K562 (cell line): ENCODE measurements at regions not wholly inside any gene's neighbourhood (a gene's known extent, or its start where the extent isn't known, plus 50 kb on each side); places are given as distances from the start of the nearest gene placed in this dataset.

Experiments
- ATAC-seq: fragments of 200-7000 bp; cut with Tn5 transposase; 3 replicates; pipeline ENCODE4 v1.9.1; 2020; ENCODE audit warnings: moderate library complexity
- BruUV-seq: library from RNA; stranded (reverse); fragments of 400-500 nt; replicated peaks from 2 replicates; lab custom pipeline; 2021; lab: Mats Ljungman, UMichigan
- CTCF ChIA-PET: fragments of 300-600 bp; formaldehyde crosslinking; extraction: SDS; loops from one replicate; lab custom pipeline; 2021; ENCODE audit warnings: low intra/inter-chr PET ratio; lab: Yijun Ruan, JAX
- POLR2A ChIA-PET: fragments of 300-600, 350-650 bp; sonication (Branson Sonifier 250); formaldehyde crosslinking; extraction: SDS; loops from one replicate; lab custom pipeline; 2021; ENCODE audit warnings: antibody characterized with exemption, inconsistent platforms; lab: Yijun Ruan, JAX
- DNase-seq, 4 experiments: peaks; one replicate each; pipeline versions ENCODE4 v3.0.0 to v3.0.0-alpha.2; 2011 to 2018; ENCODE audit warnings: low spot score in 3 of 4, mixed read lengths in 3 of 4; ENCODE audit errors: extremely low read depth in 1 of 4
- FAIRE-seq: peaks from 2 replicates; lab custom pipeline; 2011; peaks lifted over from hg19 to GRCh38; lab: Jason Lieb, UNC
- H2AFZ ChIP-seq: 2 replicates; pipeline ENCODE4 v1.6.0; 2011; ENCODE audit warnings: low read depth, low read length, control low read depth, inconsistent platforms
- H3K27ac ChIP-seq: fragments of 200-600 bp; 3 replicates; pipeline ENCODE4 v1.8.0; 2011; ENCODE audit warnings: low read depth, mild to moderate bottlenecking, control low read depth, inconsistent platforms, low read length, moderate library complexity, mixed read lengths; ENCODE audit errors: extremely low read depth
- H3K27me3 ChIP-seq, 2 experiments: fragments of 300-600 bp in 1 of 2; 2 replicates in 1 of 2; 3 replicates in 1 of 2; pipeline versions ENCODE4 v1.6.0 to v1.8.0; 2011; ENCODE audit warnings: inconsistent platforms in 2 of 2, low read length in 2 of 2, mild to moderate bottlenecking in 1 of 2, mixed read lengths in 1 of 2, moderate library complexity in 1 of 2; ENCODE audit not compliant: control insufficient read depth in 2 of 2, insufficient read depth in 2 of 2
- H3K36me3 ChIP-seq: fragments of 300-600 bp; 3 replicates; pipeline ENCODE4 v1.8.0; 2011; ENCODE audit warnings: mild to moderate bottlenecking, low read length, inconsistent platforms; ENCODE audit not compliant: control insufficient read depth, insufficient read depth
- H3K4me1 ChIP-seq, 2 experiments: fragments of 200-600 bp in 1 of 2; replicated peaks in 1 of 2; 2 replicates in 1 of 2; 3 replicates in 1 of 2; pipeline versions ENCODE4 v1.5.1 to v1.8.0; 2011; ENCODE audit warnings: inconsistent platforms in 2 of 2, low read length in 2 of 2, mild to moderate bottlenecking in 1 of 2, mixed read lengths in 1 of 2, moderate library complexity in 1 of 2; ENCODE audit not compliant: control insufficient read depth in 2 of 2, insufficient read depth in 2 of 2
- H3K4me2 ChIP-seq: 2 replicates; pipeline ENCODE4 v1.6.1; 2011; ENCODE audit warnings: low read length, control low read depth, inconsistent platforms, mixed read lengths; ENCODE audit not compliant: insufficient read depth
- H3K4me3 ChIP-seq: fragments of 200-600 bp; sonication (generic), shearing (Covaris generic); 2 replicates; pipeline ENCODE4 v1.5.1; 2016; ENCODE audit warnings: control low read depth, inconsistent platforms
- H3K79me2 ChIP-seq: fragments of 200-600 bp; 3 replicates; pipeline ENCODE4 v1.8.0; 2011; ENCODE audit warnings: low read length, inconsistent platforms; ENCODE audit not compliant: control insufficient read depth, insufficient read depth
- H3K9ac ChIP-seq, 2 experiments: 2 replicates each; pipeline versions ENCODE4 v1.6.0 to v1.6.1; 2011; ENCODE audit warnings: low read depth in 2 of 2, low read length in 2 of 2, control low read depth in 1 of 2, inconsistent platforms in 1 of 2, mild to moderate bottlenecking in 1 of 2, mixed read lengths in 1 of 2; ENCODE audit not compliant: insufficient read depth in 1 of 2
- H3K9me1 ChIP-seq: one replicate; pipeline ENCODE4 v1.6.0; 2011; ENCODE audit warnings: inconsistent platforms, mild to moderate bottlenecking, low read length, moderate library complexity; ENCODE audit not compliant: control insufficient read depth, insufficient read depth
- H3K9me3 ChIP-seq: replicated peaks from 2 replicates; pipeline ENCODE4 v1.5.1; 2011; ENCODE audit warnings: low read depth, low read length, inconsistent platforms; ENCODE audit not compliant: control insufficient read depth, insufficient read depth
- H4K20me1 ChIP-seq: replicated peaks from 2 replicates; pipeline ENCODE4 v1.6.1; 2011; ENCODE audit warnings: low read length, inconsistent platforms, mixed read lengths; ENCODE audit not compliant: control insufficient read depth, insufficient read depth
- COPS2 ChIP-seq: fragments of 450-650 bp; conservative IDR thresholded peaks from 2 replicates; pipeline ENCODE4 v1.6.1; 2016; ENCODE audit warnings: mild to moderate bottlenecking, moderate library complexity
- HCFC1 ChIP-seq: IDR thresholded peaks from 2 replicates; pipeline ENCODE4 v1.6.1; 2012; ENCODE audit warnings: low read depth, low read length, improper control_type of control experiment
- LEF1 ChIP-seq: fragments of 450-650 bp; IDR thresholded peaks from 2 replicates; pipeline ENCODE4 v1.6.1; 2016; ENCODE audit warnings: mild to moderate bottlenecking
- NBN ChIP-seq: fragments of 450-650 bp; IDR thresholded peaks from 2 replicates; pipeline ENCODE4 v1.6.1; 2016; ENCODE audit warnings: low read depth, mild to moderate bottlenecking
- NR4A1 ChIP-seq, 2 experiments: fragments of 250-450 bp in 1 of 2; fragments of 450-650 bp in 1 of 2; sonication (Bioruptor Pico) in 1 of 2; IDR thresholded peaks; 2 replicates each; pipeline versions ENCODE4 v1.4.0 to v1.6.1; 2016 to 2020; ENCODE audit warnings: mild to moderate bottlenecking in 2 of 2, missing compliant biosample characterization in 1 of 2, missing genetic modification characterization in 1 of 2, moderate library complexity in 1 of 2
- PRDM10 ChIP-seq: fragments of 450-650 bp; IDR thresholded peaks from 2 replicates; pipeline ENCODE4 v1.6.1; 2018; ENCODE audit not compliant: partially characterized antibody
- RFX7 ChIP-seq: fragments of 250-450 bp; sonication (Bioruptor Pico); IDR thresholded peaks from 2 replicates; pipeline ENCODE4 v1.5.1; 2021; ENCODE audit warnings: mild to moderate bottlenecking
- SMARCA4 ChIP-seq: fragments of 450-650 bp; IDR thresholded peaks from 2 replicates; pipeline ENCODE4 v1.6.1; 2016
- THRAP3 ChIP-seq: fragments of 450-650 bp; IDR thresholded peaks from 2 replicates; pipeline ENCODE4 v1.6.1; 2016; ENCODE audit warnings: mild to moderate bottlenecking, inconsistent platforms, borderline replicate concordance
- WGBS: fragments of 100-300 bp; shearing (Covaris generic); methylation state at CpG from one replicate; pipeline ENCODE4 v1.1.6; 2016; ENCODE audit warnings: low coverage, mixed read lengths; ENCODE audit not compliant: insufficient coverage; ENCODE audit errors: missing lambda C conversion rate; 5-methylcytosine and 5-hydroxymethylcytosine counted together
- in situ Hi-C: fragments of 300-500 bp; cut with MboI; formaldehyde crosslinking; loops from 4 replicates; pipeline ENCODE4 v1.15.0; 2018; ENCODE audit warnings: inconsistent platforms, mixed read lengths
- intact Hi-C: fragments of 100-400 bp; cut with micrococcal nuclease; formaldehyde crosslinking; loops from 2 replicates; pipeline ENCODE4 v1.14.2; 2022
- TF ChIP-seq, protein P1 (sequence below), 2 experiments: IDR thresholded peaks; 2 replicates each; pipeline ENCODE4 v1.6.1; 2011; ENCODE audit warnings: borderline replicate concordance in 1 of 2, control low read depth in 1 of 2, low read depth in 1 of 2, low read length in 1 of 2, mild to moderate bottlenecking in 1 of 2, mixed read lengths in 1 of 2, moderate library complexity in 1 of 2; ENCODE audit not compliant: insufficient read depth in 1 of 2, insufficient read length in 1 of 2, poor library complexity in 1 of 2, severe bottlenecking in 1 of 2; ENCODE audit errors: extremely low read depth in 1 of 2
- TF ChIP-seq, protein P2 (sequence below): fragments of 250-450 bp; sonication (Bioruptor Pico); IDR thresholded peaks from 2 replicates; pipeline ENCODE4 v1.8.0; 2022; ENCODE audit warnings: inconsistent platforms, mild to moderate bottlenecking, moderate library complexity, borderline replicate concordance
- TF ChIP-seq, protein P3 (sequence below): fragments of 250-450 bp; sonication (Bioruptor Pico); IDR thresholded peaks from 2 replicates; pipeline ENCODE4 v1.4.0; 2020; ENCODE audit warnings: mild to moderate bottlenecking, moderate library complexity, borderline replicate concordance

- peak; percentile 55 for ATAC-seq
- POLR2A ChIA-PET = interaction anchor here (0.7 to 1.4 kb wide), 4 partner anchors 11 to 556 kb away, joined by 3 to 5 read pairs (median 3); no protein-coding TSS in a partner anchor
- Histone ChIP-seq H2AFZ (peak overlapping the region; percentile 28), H3K79me2 (no peaks in the 10 kb centered on the region), H3K27me3 (no peaks in the 10 kb centered on the region), H3K9me3 (no peaks in the 10 kb centered on the region), H4K20me1 (no peaks in the 10 kb centered on the region), H3K9me1 (no peaks in the 10 kb centered on the region), H3K4me1 (peaks cover 0 to 12% of the 10 kb centered on the region in 2 experiments; a peak in 3 of 5 replicates), H3K27ac (no peak overlapping the region; the same call in 2 of the 3 replicates), H3K4me2 (peak overlapping the region; percentile 35), H3K9ac (peak overlapping the region in 1 of 2 experiments; percentile 2; a peak in 1 of 4 replicates), H3K4me3 (no peak overlapping the region), H3K36me3 (no peaks in the 10 kb centered on the region)
- intact Hi-C loops = no loop called here
- FAIRE-seq = peak; percentile 55
- in situ Hi-C loops = no loop called here
- 5% methylated on average over 5 of the region's 5 CpGs for WGBS
- CTCF ChIA-PET = no interaction called here
- BruUV-seq = no TSS peak
- peak; percentile 25 to 73 (median 36) for DNase-seq
- TF ChIP-seq, protein P1, sequence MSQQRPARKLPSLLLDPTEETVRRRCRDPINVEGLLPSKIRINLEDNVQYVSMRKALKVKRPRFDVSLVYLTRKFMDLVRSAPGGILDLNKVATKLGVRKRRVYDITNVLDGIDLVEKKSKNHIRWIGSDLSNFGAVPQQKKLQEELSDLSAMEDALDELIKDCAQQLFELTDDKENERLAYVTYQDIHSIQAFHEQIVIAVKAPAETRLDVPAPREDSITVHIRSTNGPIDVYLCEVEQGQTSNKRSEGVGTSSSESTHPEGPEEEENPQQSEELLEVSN (IDR thresholded peaks at IDR 0.05; ENCODE audit: borderline replicate concordance in 1 of 2, extremely low read depth in 1 of 2, insufficient read depth in 1 of 2, insufficient read length in 1 of 2, low read depth in 1 of 2, low read length in 1 of 2, poor library complexity in 1 of 2, severe bottlenecking in 1 of 2) = no peak
- TF ChIP-seq LEF1 (peak; percentile 58; the same call in 1 of the 2 replicates), PRDM10 (peak; percentile 53), NR4A1 (CRISPR knock-in tag; IDR thresholded peaks at IDR 0.05) (no peak), NR4A1 (tag; IDR thresholded peaks at IDR 0.05) (peak; percentile 72), RFX7 (CRISPR knock-in tag) (no peak), HCFC1 (no peak), NBN (no peak), THRAP3 (no peak), COPS2 (no peak), SMARCA4 (peak; percentile 63; the same call in 1 of the 2 replicates)
- TF ChIP-seq, protein P2, sequence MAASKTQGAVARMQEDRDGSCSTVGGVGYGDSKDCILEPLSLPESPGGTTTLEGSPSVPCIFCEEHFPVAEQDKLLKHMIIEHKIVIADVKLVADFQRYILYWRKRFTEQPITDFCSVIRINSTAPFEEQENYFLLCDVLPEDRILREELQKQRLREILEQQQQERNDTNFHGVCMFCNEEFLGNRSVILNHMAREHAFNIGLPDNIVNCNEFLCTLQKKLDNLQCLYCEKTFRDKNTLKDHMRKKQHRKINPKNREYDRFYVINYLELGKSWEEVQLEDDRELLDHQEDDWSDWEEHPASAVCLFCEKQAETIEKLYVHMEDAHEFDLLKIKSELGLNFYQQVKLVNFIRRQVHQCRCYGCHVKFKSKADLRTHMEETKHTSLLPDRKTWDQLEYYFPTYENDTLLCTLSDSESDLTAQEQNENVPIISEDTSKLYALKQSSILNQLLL (CRISPR knock-in tag) = no peak
- TF ChIP-seq, protein P3, sequence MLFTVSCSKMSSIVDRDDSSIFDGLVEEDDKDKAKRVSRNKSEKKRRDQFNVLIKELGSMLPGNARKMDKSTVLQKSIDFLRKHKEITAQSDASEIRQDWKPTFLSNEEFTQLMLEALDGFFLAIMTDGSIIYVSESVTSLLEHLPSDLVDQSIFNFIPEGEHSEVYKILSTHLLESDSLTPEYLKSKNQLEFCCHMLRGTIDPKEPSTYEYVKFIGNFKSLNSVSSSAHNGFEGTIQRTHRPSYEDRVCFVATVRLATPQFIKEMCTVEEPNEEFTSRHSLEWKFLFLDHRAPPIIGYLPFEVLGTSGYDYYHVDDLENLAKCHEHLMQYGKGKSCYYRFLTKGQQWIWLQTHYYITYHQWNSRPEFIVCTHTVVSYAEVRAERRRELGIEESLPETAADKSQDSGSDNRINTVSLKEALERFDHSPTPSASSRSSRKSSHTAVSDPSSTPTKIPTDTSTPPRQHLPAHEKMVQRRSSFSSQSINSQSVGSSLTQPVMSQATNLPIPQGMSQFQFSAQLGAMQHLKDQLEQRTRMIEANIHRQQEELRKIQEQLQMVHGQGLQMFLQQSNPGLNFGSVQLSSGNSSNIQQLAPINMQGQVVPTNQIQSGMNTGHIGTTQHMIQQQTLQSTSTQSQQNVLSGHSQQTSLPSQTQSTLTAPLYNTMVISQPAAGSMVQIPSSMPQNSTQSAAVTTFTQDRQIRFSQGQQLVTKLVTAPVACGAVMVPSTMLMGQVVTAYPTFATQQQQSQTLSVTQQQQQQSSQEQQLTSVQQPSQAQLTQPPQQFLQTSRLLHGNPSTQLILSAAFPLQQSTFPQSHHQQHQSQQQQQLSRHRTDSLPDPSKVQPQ (CRISPR knock-in tag) = no peak
These were observed 54.5 kb upstream of the UPP2 start for GRCh38 chr2:158047156-158047611.
